Stimulated activated CD4-positive, alpha-beta T cell treated with anti-CD3 and anti-CD28 coated beads, TNF-alpha, amount 100 ng/mL, for 1 hour (primary cell): ENCODE measurements at regions not wholly inside any gene's neighbourhood (a gene's known extent, or its start where the extent isn't known, plus 50 kb on each side); places are given as distances from the start of the nearest gene placed in this dataset.
"Not testable (repeated sequence)": the region's sequence is repeated elsewhere in the genome, so short reads cannot be mapped to it uniquely, and the experiment has no call there.

Experiments used
- DNase-seq, 3 donors: peaks; one replicate each; pipeline ENCODE4 v3.0.0-alpha.2; 2020; ENCODE audit warnings: low read depth in 3 of 3, low spot score in 1 of 3

GRCh38 chr5:168123631-168124528, 167.6 kb upstream of the WWC1 start:
- no peak for DNase-seq

GRCh38 chr5:168125445-168126199, 165.8 kb upstream of the WWC1 start:
- DNase-seq: no peak

GRCh38 chr5:168126606-168127005, 164.8 kb upstream of the WWC1 start:
- DNase-seq: no peak

- no peak for DNase-seq
Measured at GRCh38 chr5:168128111-168128510, 163.3 kb upstream of the WWC1 start.

DNA sequence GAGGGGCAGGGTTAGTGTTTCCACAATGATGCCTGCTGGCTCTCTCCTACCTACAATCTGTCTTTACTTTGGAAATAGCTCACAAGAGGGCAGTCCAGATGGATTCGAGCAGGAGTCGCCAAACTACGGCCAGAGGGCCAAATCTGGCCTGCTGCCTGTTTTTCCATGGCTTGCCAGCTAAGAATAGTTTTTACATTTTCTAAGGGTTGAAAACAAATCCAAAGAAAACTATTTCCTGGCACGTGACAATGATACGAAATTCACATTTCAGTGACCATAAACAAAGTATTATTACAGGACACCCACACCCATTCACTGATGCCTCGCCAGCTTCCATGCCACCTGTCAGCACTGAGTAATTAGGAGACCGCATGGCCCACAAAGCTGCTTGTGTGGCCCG, 162.9 kb upstream of the WWC1 start:
- no peak for DNase-seq

DNA sequence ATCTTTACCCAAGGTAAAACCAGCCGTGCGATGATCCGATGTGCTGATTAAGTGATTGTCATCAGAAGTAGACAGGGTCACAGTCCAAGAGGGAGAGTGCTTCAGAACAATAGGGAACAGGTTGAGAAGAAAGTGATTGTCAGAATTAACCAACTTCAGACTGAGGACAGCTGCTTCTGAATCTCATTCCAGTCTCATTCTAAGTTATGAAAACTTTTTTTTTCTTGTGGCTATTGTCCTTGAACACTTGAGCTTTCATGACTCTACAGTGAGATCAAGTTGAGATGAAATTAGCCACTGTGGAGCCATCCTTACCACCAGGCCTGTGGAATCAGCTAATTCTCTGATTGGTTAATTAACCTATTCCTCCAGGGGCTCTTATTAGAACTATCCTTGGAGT, 159.9 kb upstream of the WWC1 start:
- no peak for DNase-seq

GRCh38 chr5:168132241-168132641, 159.2 kb upstream of the WWC1 start:
- no peak for DNase-seq

- DNase-seq: no peak
Measured at GRCh38 chr5:168135897-168136296, 155.5 kb upstream of the WWC1 start.

DNA sequence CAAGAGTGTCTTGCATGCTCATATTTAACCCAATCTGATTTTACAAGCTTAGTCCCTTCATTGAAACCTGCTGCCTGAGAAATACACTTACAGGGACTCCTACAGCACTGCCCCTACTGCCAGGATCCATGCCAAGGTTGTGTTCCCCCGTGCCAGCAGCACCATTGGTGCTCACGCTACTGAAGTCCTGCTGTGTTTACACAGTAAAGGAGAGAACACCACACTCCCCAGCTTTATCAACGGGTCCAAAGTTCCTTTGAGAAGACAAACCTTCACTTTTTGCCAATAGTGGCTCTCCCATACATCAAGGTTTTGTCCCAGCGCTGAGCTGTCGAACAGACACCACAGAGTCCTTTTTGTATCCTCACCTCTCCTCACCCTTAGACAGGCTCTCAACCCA, 155.1 kb upstream of the WWC1 start:
- DNase-seq: no peak

DNA sequence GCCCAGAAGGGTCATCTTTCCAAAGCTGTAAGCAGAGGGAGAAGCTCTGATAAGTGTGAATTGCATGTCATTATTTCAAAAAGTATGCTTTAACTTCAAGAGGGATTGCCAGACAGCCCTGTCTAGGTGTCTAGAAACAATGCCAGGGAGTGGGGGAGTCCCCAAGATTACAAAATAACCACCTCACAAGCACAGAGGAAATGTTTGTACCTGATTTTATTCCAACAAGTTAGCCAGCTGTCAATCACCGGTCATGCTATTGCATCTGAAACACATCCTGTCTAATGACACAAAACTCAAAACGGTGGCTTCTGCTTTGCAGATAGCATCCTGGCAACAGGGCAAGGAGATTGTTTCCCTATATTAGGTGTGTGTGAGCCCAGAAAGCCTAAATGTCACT, 154.2 kb upstream of the WWC1 start:
- no peak for DNase-seq

GRCh38 chr5:168140241-168140640, 151.2 kb upstream of the WWC1 start:
- no peak for DNase-seq

- DNase-seq: no peak
Measured at GRCh38 chr5:168142402-168142801, 149.0 kb upstream of the WWC1 start.

DNA sequence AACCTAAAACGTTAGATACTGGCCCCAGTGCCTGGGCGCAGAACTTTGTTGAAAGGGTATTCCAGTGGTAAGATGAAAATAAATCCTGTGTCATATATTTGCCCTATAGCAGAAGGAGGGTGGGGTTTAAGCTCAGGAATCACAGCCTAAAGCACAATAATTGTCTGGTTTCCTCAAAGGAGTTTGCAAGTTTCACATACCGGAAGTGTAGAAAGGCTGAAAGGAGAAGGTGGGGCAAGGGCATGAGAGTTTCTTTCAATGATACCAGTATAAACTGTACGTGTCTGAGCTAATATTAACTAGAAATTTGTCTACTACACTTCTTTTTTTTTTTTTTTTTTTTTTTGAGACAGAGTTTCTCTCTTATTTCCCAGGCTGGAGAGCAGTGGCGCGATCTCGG, 147.9 kb upstream of the WWC1 start:
- not testable (repeated sequence) for DNase-seq

DNA sequence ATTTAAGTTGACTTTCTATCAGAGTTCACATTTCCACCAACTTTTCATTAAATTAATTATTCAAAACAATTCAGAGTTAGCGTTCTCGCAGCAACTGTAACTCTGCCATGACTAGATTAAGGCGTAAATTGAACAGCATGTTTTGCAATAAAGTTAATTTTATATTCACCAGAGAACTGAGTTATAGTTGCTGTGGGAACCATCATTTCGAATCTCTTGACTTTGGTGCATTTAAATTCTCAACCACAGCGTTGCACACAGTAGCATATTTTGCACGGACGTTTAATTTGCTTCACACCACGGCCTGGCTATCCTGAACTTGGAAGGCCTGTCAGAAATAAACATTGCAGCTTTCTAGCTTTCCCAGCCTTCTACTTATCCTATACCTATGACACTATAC, 144.3 kb upstream of the WWC1 start:
- DNase-seq: no peak

- DNase-seq: no peak
Measured at GRCh38 chr5:168147568-168148360, 143.7 kb upstream of the WWC1 start.

GRCh38 chr5:168151041-168151440, 140.4 kb upstream of the WWC1 start:
- no peak for DNase-seq

GRCh38 chr5:168152660-168153059, 138.8 kb upstream of the WWC1 start:
- no peak for DNase-seq

DNA sequence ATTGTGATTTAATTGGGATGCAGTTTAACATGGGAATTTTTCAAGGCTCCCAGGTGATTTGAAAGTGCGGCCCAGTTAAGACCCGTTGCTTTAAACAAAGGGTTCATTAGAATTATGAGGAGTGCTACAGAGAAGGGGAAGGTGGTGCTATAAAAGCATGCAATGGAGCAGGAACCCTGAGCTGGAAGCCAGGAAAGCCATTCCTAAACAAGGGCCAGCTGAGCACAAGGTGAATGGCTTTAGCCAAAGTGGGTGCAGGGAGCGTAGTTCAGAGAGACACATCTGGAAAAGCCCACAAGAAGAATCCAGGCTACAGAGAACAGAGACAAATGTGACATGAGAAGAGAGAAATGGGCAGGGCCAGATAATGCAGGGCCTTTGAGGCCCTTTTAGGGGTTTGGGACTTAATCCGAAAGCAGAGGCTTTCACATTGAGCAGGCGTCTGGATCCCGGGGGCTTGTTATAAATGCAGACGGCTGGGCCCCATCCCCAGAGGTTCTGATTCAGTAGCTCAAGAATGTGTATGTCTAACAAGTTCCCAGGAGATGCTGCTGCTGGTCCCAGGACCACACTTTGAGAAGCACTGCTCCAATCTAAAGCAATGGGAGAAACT, 138.1 kb upstream of the WWC1 start:
- no peak for DNase-seq

GRCh38 chr5:168153876-168154270, 137.6 kb upstream of the WWC1 start:
- DNase-seq: no peak

DNA sequence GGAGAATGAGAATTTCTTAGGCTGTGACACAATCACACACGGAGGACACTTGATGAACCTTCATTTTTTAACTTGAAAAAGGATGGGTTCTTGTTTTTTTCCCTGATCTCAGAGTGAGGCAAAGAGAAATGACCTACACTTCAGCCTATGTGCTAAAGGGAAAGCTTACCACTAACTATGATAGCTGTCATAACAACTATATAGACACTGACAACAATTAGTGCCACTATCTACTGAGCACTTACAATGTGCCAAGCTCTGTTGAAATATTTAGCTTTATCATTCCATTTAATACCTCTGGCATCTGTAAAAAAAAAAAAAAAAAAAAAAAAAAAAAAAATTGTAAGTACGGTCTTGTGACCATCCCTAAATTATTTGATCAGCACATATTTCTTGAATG, 135.9 kb upstream of the WWC1 start:
- no peak for DNase-seq

GRCh38 chr5:168156170-168156569, 135.3 kb upstream of the WWC1 start:
- DNase-seq: no peak
